WTC11 (cell line): ENCODE measurements at regions not wholly inside any gene's neighbourhood (a gene's known extent, or its start where the extent isn't known, plus 50 kb on each side); places are given as distances from the start of the nearest gene placed in this dataset.

Source experiments
- ATAC-seq: fragments of 200-7000 bp; cut with Tn5 transposase; 2 replicates; pipeline ENCODE4 v1.10.0; 2021; ENCODE audit warnings: mild to moderate bottlenecking, moderate library complexity
- CTCF ChIA-PET: fragments of 300-600 bp; sonication (Branson Sonifier 250); formaldehyde crosslinking; loops from one replicate; lab custom pipeline; 2021; ENCODE audit warnings: antibody characterized with exemption; lab: Charles Lee
- POLR2A ChIA-PET: fragments of 350-600 bp; sonication (Branson Sonifier 250); formaldehyde crosslinking; loops from one replicate; lab custom pipeline; 2021; ENCODE audit warnings: antibody characterized with exemption; lab: Charles Lee
- DNase-seq: peaks from one replicate; pipeline ENCODE4 v3.0.0; 2021; ENCODE audit warnings: low spot score
- H3K27ac Mint-ChIP-seq: 2 replicates; pipeline ENCODE4 v1.8.0; 2021; ENCODE audit warnings: mixed read lengths
- H3K27me3 Mint-ChIP-seq: 2 replicates; pipeline ENCODE4 v1.8.0; 2021; ENCODE audit warnings: low read depth, mild to moderate bottlenecking, moderate library complexity, mixed read lengths
- H3K36me3 Mint-ChIP-seq: 2 replicates; pipeline ENCODE4 v1.8.0; 2021; ENCODE audit warnings: mixed read lengths
- H3K4me1 Mint-ChIP-seq: 2 replicates; pipeline ENCODE4 v1.8.0; 2022; ENCODE audit warnings: mixed read lengths
- H3K4me3 Mint-ChIP-seq: 2 replicates; pipeline ENCODE4 v1.8.0; 2021; ENCODE audit warnings: mild to moderate bottlenecking, moderate library complexity, mixed read lengths
- H3K9me3 Mint-ChIP-seq: 2 replicates; pipeline ENCODE4 v1.8.0; 2021; ENCODE audit warnings: mixed read lengths
- AFF4 ChIP-seq: sonication (generic); formaldehyde crosslinking; IDR thresholded peaks from 2 replicates; pipeline ENCODE4 v1.8.1; 2023; ENCODE audit warnings: mild to moderate bottlenecking, missing genetic modification reagents, borderline replicate concordance
- ATF2 ChIP-seq: sonication (generic); formaldehyde crosslinking; IDR thresholded peaks from 2 replicates; pipeline ENCODE4 v1.8.1; 2022; ENCODE audit warnings: low read depth, missing genetic modification reagents, borderline replicate concordance
- CREM ChIP-seq: sonication (generic); formaldehyde crosslinking; IDR thresholded peaks from 2 replicates; pipeline ENCODE4 v1.8.1; 2022; ENCODE audit warnings: mild to moderate bottlenecking, missing genetic modification reagents, moderate library complexity
- ETV6 ChIP-seq: sonication (generic); formaldehyde crosslinking; IDR thresholded peaks from 2 replicates; pipeline ENCODE4 v1.8.1; 2022; ENCODE audit warnings: mild to moderate bottlenecking, missing genetic modification reagents
- FOXP4 ChIP-seq: sonication (generic); formaldehyde crosslinking; IDR thresholded peaks from 2 replicates; pipeline ENCODE4 v1.8.0; 2022; ENCODE audit warnings: mild to moderate bottlenecking, missing genetic modification reagents
- HMGA2 ChIP-seq: fragments of 250-450 bp; sonication (Bioruptor Pico); IDR thresholded peaks from 2 replicates; pipeline ENCODE4 v1.4.0; 2021; ENCODE audit warnings: mild to moderate bottlenecking, moderate library complexity
- IRF2 ChIP-seq: sonication (generic); formaldehyde crosslinking; IDR thresholded peaks from 2 replicates; pipeline ENCODE4 v1.8.0; 2022; ENCODE audit warnings: low read depth, missing genetic modification reagents, borderline replicate concordance
- MXD4 ChIP-seq: fragments of 250-450 bp; sonication (Bioruptor Pico); IDR thresholded peaks from 2 replicates; pipeline ENCODE4 v1.8.0; 2021; ENCODE audit warnings: mild to moderate bottlenecking, moderate library complexity, borderline replicate concordance
- PREB ChIP-seq: sonication (generic); formaldehyde crosslinking; IDR thresholded peaks from 2 replicates; pipeline ENCODE4 v1.8.1; 2022; ENCODE audit warnings: mild to moderate bottlenecking, missing genetic modification reagents, moderate library complexity, borderline replicate concordance
- SMAD4 ChIP-seq: sonication (generic); formaldehyde crosslinking; IDR thresholded peaks from 2 replicates; pipeline ENCODE4 v1.8.0; 2022; ENCODE audit warnings: mild to moderate bottlenecking, missing genetic modification reagents
- SOX15 ChIP-seq: fragments of 250-450 bp; sonication (Bioruptor Pico); IDR thresholded peaks from 2 replicates; pipeline ENCODE4 v1.9.0; 2021; ENCODE audit warnings: mild to moderate bottlenecking
- TEAD4 ChIP-seq: sonication (generic); formaldehyde crosslinking; IDR thresholded peaks from 2 replicates; pipeline ENCODE4 v1.8.0; 2022; ENCODE audit warnings: mild to moderate bottlenecking, missing genetic modification reagents
- ZBTB21 ChIP-seq: sonication (generic); formaldehyde crosslinking; IDR thresholded peaks from 2 replicates; pipeline ENCODE4 v1.8.1; 2023; ENCODE audit warnings: mild to moderate bottlenecking, missing genetic modification reagents, borderline replicate concordance
- ZNF219 ChIP-seq: sonication (generic); formaldehyde crosslinking; IDR thresholded peaks from 2 replicates; pipeline ENCODE4 v1.8.0; 2023; ENCODE audit warnings: missing genetic modification reagents, mild to moderate bottlenecking, borderline replicate concordance
- ZNF232 ChIP-seq: sonication (generic); formaldehyde crosslinking; IDR thresholded peaks from 2 replicates; pipeline ENCODE4 v1.8.0; 2022; ENCODE audit warnings: mild to moderate bottlenecking, missing genetic modification reagents
- ZNF263 ChIP-seq: sonication (generic); formaldehyde crosslinking; IDR thresholded peaks from 2 replicates; pipeline ENCODE4 v1.8.1; 2022; ENCODE audit warnings: low read depth, mild to moderate bottlenecking, moderate library complexity, missing genetic modification reagents
- ZNF317 ChIP-seq: sonication (generic); formaldehyde crosslinking; IDR thresholded peaks from 2 replicates; pipeline ENCODE4 v1.8.1; 2023; ENCODE audit warnings: low read depth, mild to moderate bottlenecking, moderate library complexity, missing genetic modification reagents, borderline replicate concordance
- ZNF425 ChIP-seq: fragments of 250-450 bp; sonication (Bioruptor Pico); conservative IDR thresholded peaks from 2 replicates; pipeline ENCODE4 v1.9.0; 2021; ENCODE audit warnings: mild to moderate bottlenecking

- CTCF ChIA-PET: no interaction called here
- no peak overlapping the region for H3K27ac Mint-ChIP-seq
- H3K36me3 Mint-ChIP-seq: no peaks in the 10 kb centered on the region
- no peak for DNase-seq
- POLR2A ChIA-PET: no interaction called here
- TF ChIP-seq ETV6 (CRISPR knock-in tag) (no peak), FOXP4 (CRISPR knock-in tag) (no peak), CREM (no peak), ZNF263 (CRISPR knock-in tag) (no peak), HMGA2 (no peak)
- no peak overlapping the region for H3K4me3 Mint-ChIP-seq
- peaks cover 17% of the 10 kb centered on the region for H3K9me3 Mint-ChIP-seq
- no peak for ATAC-seq
- H3K27me3 Mint-ChIP-seq: no peaks in the 10 kb centered on the region
- no peaks in the 10 kb centered on the region; the same call in 1 of the 2 replicates for H3K4me1 Mint-ChIP-seq
These were observed 228.0 kb upstream of the RTL1 start for GRCh38 chr14:101131451-101131916.

GRCh38 chr14:101132051-101132571 lies 228.6 kb upstream of the RTL1 start:
- no peaks in the 10 kb centered on the region; the same call in 1 of the 2 replicates for H3K4me1 Mint-ChIP-seq
- ATAC-seq (no peak), DNase-seq (no peak)
- ChIA-PET CTCF (no interaction called here), POLR2A (no interaction called here)
- H3K27ac Mint-ChIP-seq: no peak overlapping the region
- no peak overlapping the region for H3K4me3 Mint-ChIP-seq
- no peaks in the 10 kb centered on the region for H3K27me3 Mint-ChIP-seq
- peaks cover 17% of the 10 kb centered on the region for H3K9me3 Mint-ChIP-seq
- H3K36me3 Mint-ChIP-seq: no peaks in the 10 kb centered on the region
- TF ChIP-seq IRF2 (CRISPR knock-in tag) (no peak), ZBTB21 (CRISPR knock-in tag) (no peak), ETV6 (CRISPR knock-in tag) (no peak), ATF2 (CRISPR knock-in tag) (no peak), TEAD4 (CRISPR knock-in tag) (no peak), AFF4 (CRISPR knock-in tag) (no peak), SOX15 (CRISPR knock-in tag) (no peak), FOXP4 (CRISPR knock-in tag) (no peak), MXD4 (CRISPR knock-in tag) (no peak), ZNF219 (CRISPR knock-in tag) (no peak), ZNF425 (CRISPR knock-in tag) (no peak), ZNF232 (no peak), ZNF317 (CRISPR knock-in tag) (no peak), SMAD4 (no peak), CREM (no peak), PREB (CRISPR knock-in tag) (no peak)
